Transverse colon (tissue), 4 donors: ENCODE measurements at regions not wholly inside any gene's neighbourhood (a gene's known extent, or its start where the extent isn't known, plus 50 kb on each side); places are given as distances from the start of the nearest gene placed in this dataset.

Source experiments
- POLR2A ChIP-seq: fragments of 450-650 bp; IDR thresholded peaks from one replicate; pipeline ENCODE4 v1.6.1; 2016; ENCODE audit warnings: antibody characterized with exemption, mild to moderate bottlenecking, moderate library complexity
- POLR2AphosphoS5 ChIP-seq, 3 donors: sonication (generic); formaldehyde crosslinking; IDR thresholded peaks; one replicate each; pipeline ENCODE4 v1.6.1; 2016; ENCODE audit warnings: antibody characterized with exemption in 3 of 3
- TF ChIP-seq, protein P1 (sequence below), 5 experiments: fragments of 200-600 bp in 3 of 5; fragments of 450-650 bp in 2 of 5; sonication (generic) in 3 of 5; IDR thresholded peaks; 1 replicate in 2 of 5; 2 replicates in 3 of 5; pipeline ENCODE4 v1.5.1; 2016 to 2017; ENCODE audit warnings: antibody characterized with exemption in 5 of 5, inconsistent platforms in 3 of 5, mild to moderate bottlenecking in 2 of 5, moderate library complexity in 1 of 5

DNA sequence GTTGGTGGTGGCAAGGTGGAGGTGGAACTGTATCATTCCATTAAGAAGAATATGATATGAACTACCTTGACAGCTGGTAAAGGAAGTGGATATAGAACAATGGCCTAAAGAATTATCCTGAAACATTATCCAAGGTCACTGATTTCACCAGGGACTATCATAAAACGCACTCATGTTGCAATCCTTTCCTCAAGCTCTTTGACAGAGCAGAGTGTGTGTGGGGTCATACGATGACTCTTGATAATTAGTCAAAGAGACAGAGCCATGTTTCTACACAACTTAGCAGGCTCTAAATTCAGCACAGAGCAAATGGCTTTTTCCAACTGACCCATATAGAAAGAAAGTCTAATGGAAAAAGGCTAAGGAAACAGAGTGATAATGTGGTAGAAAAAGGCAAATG lies 126.4 kb upstream of the ANKFN1 start:
- no peak for TF ChIP-seq POLR2A
- TF ChIP-seq, protein P1, sequence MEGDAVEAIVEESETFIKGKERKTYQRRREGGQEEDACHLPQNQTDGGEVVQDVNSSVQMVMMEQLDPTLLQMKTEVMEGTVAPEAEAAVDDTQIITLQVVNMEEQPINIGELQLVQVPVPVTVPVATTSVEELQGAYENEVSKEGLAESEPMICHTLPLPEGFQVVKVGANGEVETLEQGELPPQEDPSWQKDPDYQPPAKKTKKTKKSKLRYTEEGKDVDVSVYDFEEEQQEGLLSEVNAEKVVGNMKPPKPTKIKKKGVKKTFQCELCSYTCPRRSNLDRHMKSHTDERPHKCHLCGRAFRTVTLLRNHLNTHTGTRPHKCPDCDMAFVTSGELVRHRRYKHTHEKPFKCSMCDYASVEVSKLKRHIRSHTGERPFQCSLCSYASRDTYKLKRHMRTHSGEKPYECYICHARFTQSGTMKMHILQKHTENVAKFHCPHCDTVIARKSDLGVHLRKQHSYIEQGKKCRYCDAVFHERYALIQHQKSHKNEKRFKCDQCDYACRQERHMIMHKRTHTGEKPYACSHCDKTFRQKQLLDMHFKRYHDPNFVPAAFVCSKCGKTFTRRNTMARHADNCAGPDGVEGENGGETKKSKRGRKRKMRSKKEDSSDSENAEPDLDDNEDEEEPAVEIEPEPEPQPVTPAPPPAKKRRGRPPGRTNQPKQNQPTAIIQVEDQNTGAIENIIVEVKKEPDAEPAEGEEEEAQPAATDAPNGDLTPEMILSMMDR (IDR thresholded peaks at IDR 0.05): no peak
- TF ChIP-seq POLR2AphosphoS5 (IDR thresholded peaks at IDR 0.05): no peak
